ENCODE measurements at regions not wholly inside any gene's neighbourhood (a gene's known extent, or its start where the extent isn't known, plus 50 kb on each side); places are given as distances from the start of the nearest gene placed in this dataset.

GRCh38 chrX:39019056-39019455 is 217.8 kb downstream of the MID1IP1 start:
- no peaks in the 10 kb centered on the region for H3K9me3 ChIP-seq (ENCODE audit: control insufficient read depth, low read depth, low read length)
- no peak overlapping the region for H3K9ac ChIP-seq (ENCODE audit: control insufficient read depth, extremely low read depth, insufficient read depth, low read length)
- no peaks in the 10 kb centered on the region for H3K9me1 ChIP-seq (ENCODE audit: control insufficient read depth, extremely low read depth, insufficient read depth, low read length)
- H3K27ac ChIP-seq (ENCODE audit: control insufficient read depth, insufficient read depth, low read length), result no peak overlapping the region
- H2AFZ ChIP-seq (ENCODE audit: control insufficient read depth, low read length), result no peak overlapping the region
- H4K20me1 ChIP-seq (ENCODE audit: control insufficient read depth, extremely low read depth, insufficient read depth, low read length), result no peaks in the 10 kb centered on the region
- dilution Hi-C loops (cut with MboI; ENCODE audit: extremely low pct_ligation_motif_present, low sequenced_read_pairs), result no loop called here
- H3K27me3 ChIP-seq (ENCODE audit: control insufficient read depth, extremely low read depth, insufficient read depth, low read length), result peaks cover 4% of the 10 kb centered on the region
- H3K4me1 ChIP-seq (ENCODE audit: control insufficient read depth, extremely low read depth, insufficient read depth, low read length), result no peaks in the 10 kb centered on the region
- H3K79me2 ChIP-seq (ENCODE audit: control insufficient read depth, insufficient read depth, low read length), result no peaks in the 10 kb centered on the region
- H3K4me2 ChIP-seq (ENCODE audit: control insufficient read depth, extremely low read depth, insufficient read depth, low read depth, low read length), result no peak overlapping the region
- H3K4me3 ChIP-seq (ENCODE audit: control insufficient read depth in 2 of 3, extremely low read depth in 1 of 3, insufficient read depth in 2 of 3, low read depth in 1 of 3, low read length in 3 of 3), result no peak overlapping the region
- FAIRE-seq, result no peak
- no peak for DNase-seq (ENCODE audit: low read depth, low spot score)
- TF ChIP-seq CTCF (optimal IDR thresholded peaks at IDR 0.05 in 1 of 3, IDR thresholded peaks at IDR 0.05 in 1 of 3, conservative IDR thresholded peaks at IDR 0.05 in 1 of 3; ENCODE audit: extremely low read depth in 1 of 3, insufficient read depth in 2 of 3, low read length in 3 of 3) (no peak), EZH2 (IDR thresholded peaks at IDR 0.05; ENCODE audit: low read length) (no peak)
- no peaks in the 10 kb centered on the region for H3K36me3 ChIP-seq (ENCODE audit: control insufficient read depth in 2 of 2, extremely low read depth in 1 of 2, insufficient read depth in 2 of 2, low read length in 2 of 2)

- FAIRE-seq (no peak), DNase-seq (ENCODE audit: low read depth, low spot score) (no peak)
- Histone ChIP-seq H3K9ac (ENCODE audit: control insufficient read depth, extremely low read depth, insufficient read depth, low read length) (no peak overlapping the region), H3K4me2 (ENCODE audit: control insufficient read depth, extremely low read depth, insufficient read depth, low read depth, low read length) (no peak overlapping the region), H3K79me2 (ENCODE audit: control insufficient read depth, insufficient read depth, low read length) (no peaks in the 10 kb centered on the region), H4K20me1 (ENCODE audit: control insufficient read depth, extremely low read depth, insufficient read depth, low read length) (no peaks in the 10 kb centered on the region), H3K4me1 (ENCODE audit: control insufficient read depth, extremely low read depth, insufficient read depth, low read length) (no peaks in the 10 kb centered on the region), H3K4me3 (ENCODE audit: control insufficient read depth in 2 of 3, extremely low read depth in 1 of 3, insufficient read depth in 2 of 3, low read depth in 1 of 3, low read length in 3 of 3) (no peak overlapping the region), H2AFZ (ENCODE audit: control insufficient read depth, low read length) (no peak overlapping the region), H3K9me1 (ENCODE audit: control insufficient read depth, extremely low read depth, insufficient read depth, low read length) (no peaks in the 10 kb centered on the region), H3K27ac (ENCODE audit: control insufficient read depth, insufficient read depth, low read length) (no peak overlapping the region), H3K27me3 (ENCODE audit: control insufficient read depth, extremely low read depth, insufficient read depth, low read length) (peaks cover 4% of the 10 kb centered on the region), H3K9me3 (ENCODE audit: control insufficient read depth, low read depth, low read length) (no peaks in the 10 kb centered on the region), H3K36me3 (ENCODE audit: control insufficient read depth in 2 of 2, extremely low read depth in 1 of 2, insufficient read depth in 2 of 2, low read length in 2 of 2) (no peaks in the 10 kb centered on the region)
- no peak for TF ChIP-seq CTCF (optimal IDR thresholded peaks at IDR 0.05 in 1 of 3, IDR thresholded peaks at IDR 0.05 in 1 of 3, conservative IDR thresholded peaks at IDR 0.05 in 1 of 3; ENCODE audit: extremely low read depth in 1 of 3, insufficient read depth in 2 of 3, low read length in 3 of 3)
- no peak for TF ChIP-seq EZH2 (IDR thresholded peaks at IDR 0.05; ENCODE audit: low read length)
- dilution Hi-C loops (cut with MboI; ENCODE audit: extremely low pct_ligation_motif_present, low sequenced_read_pairs), result no loop called here
Observed at GRCh38 chrX:39020051-39020669, 218.9 kb downstream of the MID1IP1 start.

Data from keratinocyte (primary cell).